ENCODE measurements at regions not wholly inside any gene's neighbourhood (a gene's known extent, or its start where the extent isn't known, plus 50 kb on each side); places are given as distances from the start of the nearest gene placed in this dataset.
A peak's percentile ranks its signal among the peaks of the same experiment; 100 is the strongest.

GRCh38 chr3:72548981-72549380 is 299.3 kb downstream of the SHQ1 start:
- Histone ChIP-seq H3F3A (ENCODE audit: low read depth) (no peaks in the 10 kb centered on the region), H4K20me1 (ENCODE audit: low read depth) (no peaks in the 10 kb centered on the region), H3K27me3 (no peaks in the 10 kb centered on the region), H3K4me1 (peaks cover 9% of the 10 kb centered on the region), H3K27ac (no peak overlapping the region), H2AFZ (replicated peaks) (no peak overlapping the region), H3K36me3 (no peaks in the 10 kb centered on the region), H3K9ac (no peak overlapping the region), H3K4me3 (no peak overlapping the region), H3K9me3 (ENCODE audit: low read depth) (no peaks in the 10 kb centered on the region), H3K79me2 (ENCODE audit: low read depth) (no peaks in the 10 kb centered on the region), H3K4me2 (peak overlapping the region; percentile 0)
- no peak overlapping the region for H3K4me3 Mint-ChIP-seq
- no peak overlapping the region for H3K27ac Mint-ChIP-seq
- no peaks in the 10 kb centered on the region for H3K36me3 Mint-ChIP-seq
- H3K9me3 Mint-ChIP-seq: no peaks in the 10 kb centered on the region
- DNase-seq (ENCODE audit: low spot score): no peak
- peaks cover 2% of the 10 kb centered on the region for H3K27me3 Mint-ChIP-seq (ENCODE audit: insufficient read depth, low read depth)
- peaks cover 11% of the 10 kb centered on the region for H3K4me1 Mint-ChIP-seq
- no peak for TF ChIP-seq EZH2 (IDR thresholded peaks at IDR 0.05)
- TF ChIP-seq CTCF (IDR thresholded peaks at IDR 0.05): no peak
- no peak for TF ChIP-seq EZH2phosphoT487 (IDR thresholded peaks at IDR 0.05)

- no peak overlapping the region for H3K27ac Mint-ChIP-seq
- no peak overlapping the region for H3K4me3 Mint-ChIP-seq
- H3K27me3 Mint-ChIP-seq (ENCODE audit: insufficient read depth, low read depth): peaks cover 2% of the 10 kb centered on the region
- Histone ChIP-seq H2AFZ (replicated peaks) (no peak overlapping the region), H3K79me2 (ENCODE audit: low read depth) (no peaks in the 10 kb centered on the region), H3K9ac (no peak overlapping the region), H4K20me1 (ENCODE audit: low read depth) (no peaks in the 10 kb centered on the region), H3K4me1 (peaks cover 9% of the 10 kb centered on the region), H3K27me3 (no peaks in the 10 kb centered on the region), H3K36me3 (no peaks in the 10 kb centered on the region), H3K4me2 (peak overlapping the region; percentile 0), H3F3A (ENCODE audit: low read depth) (no peaks in the 10 kb centered on the region), H3K27ac (no peak overlapping the region), H3K9me3 (ENCODE audit: low read depth) (no peaks in the 10 kb centered on the region), H3K4me3 (no peak overlapping the region)
- no peaks in the 10 kb centered on the region for H3K9me3 Mint-ChIP-seq
- H3K36me3 Mint-ChIP-seq: no peaks in the 10 kb centered on the region
- peaks cover 11% of the 10 kb centered on the region for H3K4me1 Mint-ChIP-seq
- no peak for DNase-seq (ENCODE audit: low spot score)
- TF ChIP-seq CTCF (IDR thresholded peaks at IDR 0.05) (no peak), EZH2 (IDR thresholded peaks at IDR 0.05) (no peak), EZH2phosphoT487 (IDR thresholded peaks at IDR 0.05) (no peak)
Observed at GRCh38 chr3:72548461-72548860, 299.8 kb downstream of the SHQ1 start.

GRCh38 chr3:72547183-72547582 is 301.1 kb downstream of the SHQ1 start:
- TF ChIP-seq EZH2 (IDR thresholded peaks at IDR 0.05): no peak
- no peak for TF ChIP-seq CTCF (IDR thresholded peaks at IDR 0.05)
- TF ChIP-seq EZH2phosphoT487 (IDR thresholded peaks at IDR 0.05): no peak
- no peak for DNase-seq (ENCODE audit: low spot score)

More at GRCh38 chr3:72547183-72547582, 301.1 kb downstream of the SHQ1 start:
- Histone ChIP-seq H3F3A (ENCODE audit: low read depth) (no peaks in the 10 kb centered on the region), H3K27me3 (no peaks in the 10 kb centered on the region), H4K20me1 (ENCODE audit: low read depth) (no peaks in the 10 kb centered on the region), H3K4me2 (no peak overlapping the region), H3K9ac (no peak overlapping the region), H3K9me3 (ENCODE audit: low read depth) (no peaks in the 10 kb centered on the region), H3K4me3 (no peak overlapping the region), H3K79me2 (ENCODE audit: low read depth) (no peaks in the 10 kb centered on the region), H3K27ac (no peak overlapping the region), H3K4me1 (peaks cover 9% of the 10 kb centered on the region), H2AFZ (replicated peaks) (no peak overlapping the region), H3K36me3 (no peaks in the 10 kb centered on the region)
- peaks cover 2% of the 10 kb centered on the region for H3K27me3 Mint-ChIP-seq (ENCODE audit: insufficient read depth, low read depth)
- no peak overlapping the region for H3K4me3 Mint-ChIP-seq
- H3K9me3 Mint-ChIP-seq: no peaks in the 10 kb centered on the region
- H3K27ac Mint-ChIP-seq: no peak overlapping the region
- H3K4me1 Mint-ChIP-seq: peaks cover 11% of the 10 kb centered on the region
- no peaks in the 10 kb centered on the region for H3K36me3 Mint-ChIP-seq
